Limb (tissue), 2 donors: ENCODE measurements at regions not wholly inside any gene's neighbourhood (a gene's known extent, or its start where the extent isn't known, plus 50 kb on each side); places are given as distances from the start of the nearest gene placed in this dataset.

ENCODE experiments used
- DNase-seq, 2 donors: peaks; one replicate each; pipeline ENCODE4 v3.0.0-alpha.2; 2016; ENCODE audit errors: extremely low spot score in 2 of 2

- no peak for DNase-seq
These were observed 155.0 kb upstream of the MAOA start for GRCh38 chrX:43500996-43501694.

- no peak for DNase-seq
These were observed 151.7 kb upstream of the MAOA start for GRCh38 chrX:43504394-43504793.

- no peak for DNase-seq
These were observed 150.3 kb upstream of the MAOA start for GRCh38 chrX:43505769-43506168.

DNA sequence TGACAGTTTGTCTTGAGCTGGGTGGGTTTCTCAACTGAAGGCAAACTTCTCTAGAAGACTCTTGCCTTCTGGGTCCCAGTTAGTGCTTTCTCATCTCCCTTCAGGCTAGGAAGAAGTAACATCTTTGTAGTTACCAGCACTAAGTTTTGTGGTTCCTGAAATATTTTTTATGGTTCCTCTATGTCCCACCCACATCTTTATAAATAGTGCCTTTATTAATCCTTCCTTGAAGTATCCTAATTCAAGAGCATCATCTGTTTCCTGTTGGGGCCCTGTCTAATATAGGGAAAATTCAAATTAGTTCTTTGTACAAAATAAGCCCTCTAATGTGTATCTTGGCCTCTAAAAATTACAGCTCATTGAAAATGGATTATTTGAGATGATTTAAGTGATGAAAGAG is 147.4 kb upstream of the MAOA start:
- DNase-seq, result peak in 1 of 2 donors; percentile 1

DNA sequence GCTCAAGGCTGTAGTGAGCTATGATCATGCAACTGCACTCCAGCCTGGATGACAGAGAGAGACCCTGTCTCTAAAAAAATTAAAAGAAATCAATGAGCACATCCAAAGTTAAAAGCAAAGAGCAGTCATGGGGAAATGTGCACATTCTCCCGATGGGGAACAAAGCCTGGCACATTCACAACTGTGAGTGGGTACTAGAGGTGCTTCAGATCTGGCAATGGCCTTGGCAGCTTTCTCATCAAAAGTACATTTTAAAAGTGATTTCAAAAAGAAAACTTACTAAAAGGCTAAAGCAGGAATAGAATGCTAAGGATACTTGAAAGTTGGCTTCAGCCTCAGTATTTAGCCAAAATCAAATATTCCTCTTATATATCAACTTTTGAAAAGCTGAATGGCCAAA is 145.9 kb upstream of the MAOA start:
- no peak for DNase-seq

DNA sequence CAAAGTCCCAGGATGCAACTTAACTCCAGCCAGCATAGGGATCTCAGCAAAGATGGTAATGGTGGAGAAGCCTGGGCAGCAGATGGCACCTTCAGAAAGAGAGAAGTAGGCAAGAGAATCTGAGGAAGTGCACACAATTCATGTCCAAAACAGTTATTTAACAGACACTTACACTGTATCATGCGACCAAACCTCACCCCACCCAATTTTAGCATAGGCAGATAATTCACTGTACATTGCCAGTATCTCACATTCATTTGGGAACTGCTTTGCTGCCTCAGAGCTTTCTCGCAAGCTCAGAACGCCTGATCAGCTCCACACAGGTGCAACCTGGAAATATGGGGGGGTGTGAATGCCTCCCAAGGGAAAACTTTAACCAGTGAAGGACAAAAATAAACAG is 143.0 kb upstream of the MAOA start:
- DNase-seq, result no peak

DNA sequence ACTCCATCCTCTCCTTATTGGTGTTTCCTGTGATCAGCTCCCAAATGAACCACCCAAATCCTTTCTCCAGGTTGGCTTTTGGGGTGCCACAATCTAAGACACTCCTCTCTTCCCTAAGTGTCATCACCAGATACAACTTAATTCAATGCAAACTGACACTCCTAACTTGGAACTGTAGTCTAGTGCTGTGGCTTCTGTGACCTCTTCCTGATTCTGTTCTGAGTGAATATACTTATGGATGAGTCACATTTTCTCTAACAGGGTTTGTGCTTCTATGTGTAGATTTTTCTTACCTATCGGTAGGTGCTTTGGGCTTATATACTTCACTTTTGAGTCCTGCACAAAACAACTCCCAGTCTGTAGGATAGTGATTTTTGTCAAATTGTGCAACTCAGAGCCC is 141.3 kb upstream of the MAOA start:
- no peak for DNase-seq

- DNase-seq, result no peak
These were observed 133.5 kb upstream of the MAOA start for GRCh38 chrX:43522582-43522981.

DNA sequence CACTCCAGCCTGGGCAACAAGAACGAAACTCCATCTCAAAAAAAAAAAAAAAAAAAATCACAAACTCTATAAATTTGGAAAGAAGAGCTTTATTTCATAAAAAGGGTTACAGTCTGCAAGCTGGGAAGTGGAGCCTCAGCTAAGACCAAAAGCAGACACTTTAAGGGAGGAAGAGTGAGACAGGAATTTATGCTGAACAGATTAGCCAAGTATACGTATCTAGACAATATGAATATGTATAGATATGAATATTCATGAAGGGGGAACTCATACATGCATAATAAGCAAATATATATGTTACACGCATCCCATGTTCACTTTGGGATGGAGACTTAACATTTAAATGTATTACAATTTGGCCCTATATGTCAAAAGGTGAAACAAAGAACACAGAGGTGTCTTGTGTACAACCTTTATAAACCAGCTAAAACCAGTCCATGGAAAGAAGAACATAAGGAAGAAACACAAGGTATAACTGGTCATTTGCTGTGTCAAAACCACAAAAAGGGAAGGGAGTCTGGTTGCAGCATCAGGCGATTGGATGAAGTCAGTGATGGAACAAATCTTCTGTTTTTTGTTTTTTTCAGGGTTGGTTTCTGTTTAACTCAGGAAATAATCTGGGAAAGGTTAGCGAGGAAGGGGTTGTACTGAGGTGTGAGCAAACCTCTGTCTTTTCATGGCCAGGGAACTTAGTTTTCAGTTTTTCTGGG is 130.0 kb upstream of the MAOA start:
- DNase-seq, result no peak

DNA sequence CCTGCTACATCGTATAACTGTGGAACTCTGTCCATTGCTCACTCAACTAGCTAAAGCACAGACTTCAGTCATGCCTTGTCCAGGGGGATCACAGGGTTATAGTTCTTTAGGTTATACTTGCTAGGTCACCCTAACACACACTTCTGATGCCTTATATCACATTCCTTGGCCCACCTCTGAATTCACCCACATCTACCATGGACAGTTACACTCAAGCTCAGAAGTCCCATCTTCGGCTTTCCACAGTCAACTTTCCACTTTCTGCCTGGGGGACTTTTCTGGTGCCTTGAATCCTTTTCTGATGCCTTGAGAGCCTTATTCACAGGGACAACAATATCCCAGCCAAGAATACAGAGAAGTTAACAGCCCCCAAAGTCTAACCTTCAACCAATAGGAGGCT is 129.2 kb upstream of the MAOA start:
- DNase-seq, result no peak

- no peak for DNase-seq
These were observed 128.3 kb upstream of the MAOA start for GRCh38 chrX:43527801-43528200.

DNA sequence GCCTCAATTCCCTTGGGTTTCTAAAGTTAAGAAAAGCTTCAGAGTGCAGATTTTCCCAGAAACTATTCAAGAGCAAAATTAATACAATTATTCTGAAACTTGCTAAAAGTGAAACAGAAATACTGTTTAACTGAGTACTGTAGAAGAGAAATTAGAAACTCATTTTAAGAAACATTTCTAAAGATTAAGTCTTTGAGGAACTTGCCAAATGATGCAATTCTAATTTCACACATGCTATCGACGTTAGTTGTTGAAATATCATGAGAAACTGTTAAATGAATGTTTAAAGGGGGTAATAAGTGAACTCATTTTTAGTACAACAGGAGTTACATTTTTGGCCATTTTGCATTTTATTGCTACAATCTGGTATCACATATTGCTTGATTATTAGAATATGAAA is 125.3 kb upstream of the MAOA start:
- DNase-seq, result no peak

DNA sequence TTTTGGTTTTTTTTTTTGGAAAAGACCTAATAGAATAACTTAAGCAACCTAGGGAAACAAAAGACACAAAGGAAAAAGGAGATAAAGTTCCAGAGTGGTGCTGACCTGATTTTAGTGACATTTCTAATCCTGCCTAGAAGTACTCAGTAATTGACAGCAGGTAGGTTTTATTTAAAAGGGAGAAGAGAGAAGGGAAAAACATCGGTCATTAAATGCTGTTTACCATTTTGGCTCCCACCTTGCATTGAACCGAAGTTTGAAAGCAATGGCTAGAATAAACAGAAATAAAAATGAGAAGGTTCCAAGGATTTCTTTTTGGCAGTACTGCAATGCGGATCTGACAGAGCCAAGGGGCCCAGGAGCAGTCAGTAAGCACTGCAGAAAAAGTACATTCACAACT is 115.8 kb upstream of the MAOA start:
- peak in 1 of 2 donors; percentile 1 for DNase-seq

- DNase-seq, result peak in 1 of 2 donors; percentile 1
These were observed 104.5 kb upstream of the MAOA start for GRCh38 chrX:43551590-43551989.

DNA sequence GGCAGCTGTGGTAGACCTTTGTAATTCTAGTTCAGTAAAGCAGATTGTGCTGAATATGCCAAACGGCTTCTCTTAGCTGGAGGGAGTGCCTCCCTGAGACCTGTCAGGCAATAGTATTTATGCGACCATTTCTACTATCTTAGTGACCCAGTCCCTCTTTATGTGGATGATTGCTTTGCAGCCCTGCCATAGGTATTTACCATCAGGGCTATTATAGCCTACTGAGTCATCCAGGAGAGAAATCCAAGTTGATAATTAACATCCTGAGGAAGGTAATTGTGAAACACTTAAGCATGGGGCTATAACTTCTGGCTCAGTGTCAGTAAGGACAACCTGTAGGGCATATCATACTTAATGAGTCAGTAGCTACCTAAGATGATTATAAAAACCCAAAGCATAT is 103.9 kb upstream of the MAOA start:
- no peak for DNase-seq

GRCh38 chrX:43552703-43553102 is 103.4 kb upstream of the MAOA start:
- DNase-seq, result no peak

GRCh38 chrX:43553257-43553656 is 102.8 kb upstream of the MAOA start:
- DNase-seq, result no peak

GRCh38 chrX:43556207-43556606 is 99.9 kb upstream of the MAOA start:
- DNase-seq, result no peak

DNA sequence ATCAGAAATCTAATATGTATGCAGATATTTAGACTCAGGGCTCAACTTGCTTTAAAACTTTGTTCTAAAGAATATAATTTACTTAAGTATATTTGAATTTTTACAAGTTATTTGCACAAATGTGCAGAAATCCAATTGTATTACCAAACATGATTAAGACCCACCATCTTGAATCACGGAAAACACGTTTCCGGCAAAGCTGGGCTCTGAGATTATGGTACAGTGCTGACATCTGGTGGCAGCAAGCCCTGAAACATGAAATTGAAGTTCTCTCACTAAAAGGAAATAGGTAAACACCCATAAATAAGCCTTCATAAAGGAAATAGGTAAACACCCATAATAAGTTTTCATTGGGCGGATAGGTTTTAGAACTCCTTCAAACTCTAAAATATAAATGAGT is 98.3 kb upstream of the MAOA start:
- DNase-seq, result peak; percentile 11 to 53

- DNase-seq, result peak in 1 of 2 donors; percentile 56
These were observed 96.5 kb upstream of the MAOA start for GRCh38 chrX:43559644-43560043.

- no peak for DNase-seq
These were observed 95.7 kb upstream of the MAOA start for GRCh38 chrX:43560247-43560946.

DNA sequence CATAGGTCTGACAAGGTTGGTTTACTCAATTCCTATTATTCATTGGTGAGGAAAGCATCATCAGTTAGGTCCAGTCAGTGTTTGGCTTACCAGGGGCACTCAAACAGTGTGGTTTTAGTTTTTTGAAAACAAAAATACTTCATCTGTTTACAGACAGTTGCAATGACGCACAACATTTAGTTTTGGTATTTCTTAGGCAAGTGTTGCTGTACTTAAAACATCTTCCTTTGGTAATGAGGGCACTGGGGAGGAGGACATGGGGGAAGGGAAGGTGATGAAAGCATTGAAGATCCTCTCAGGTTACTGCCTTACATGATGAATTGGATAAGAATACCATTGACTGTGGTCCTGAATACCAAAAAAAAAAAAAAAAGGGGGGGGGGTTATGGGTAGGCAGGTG is 93.7 kb upstream of the MAOA start:
- DNase-seq, result no peak

- DNase-seq, result no peak
These were observed 91.1 kb upstream of the MAOA start for GRCh38 chrX:43564953-43565352.
